T-helper 1 cell treated with Interleukin-12 subunit alpha and Interleukin-12 subunit beta and Interleukin-4 antibody, amounts not matched to agents 30 ng/mL and 1 ng/mL, for 36 hours (primary cell): ENCODE measurements at regions not wholly inside any gene's neighbourhood (a gene's known extent, or its start where the extent isn't known, plus 50 kb on each side); places are given as distances from the start of the nearest gene placed in this dataset.
"Not testable (repeated sequence)": the region's sequence is repeated elsewhere in the genome, so short reads cannot be mapped to it uniquely, and the experiment has no call there.

ENCODE experiments used
- intact Hi-C: fragments of 100-400 bp; cut with micrococcal nuclease; formaldehyde crosslinking; loops from one replicate; pipeline ENCODE4 v1.15.1; 2024

- intact Hi-C loops, result loop anchor here (1.0 kb wide), 1 partner anchor 104 kb away; no protein-coding TSS in a partner anchor
Measured at GRCh38 chr14:85934123-85934885, 404.4 kb downstream of the FLRT2 start.

- intact Hi-C loops, result no loop called here
Measured at GRCh38 chr14:85921241-85921640, 391.3 kb downstream of the FLRT2 start.

GRCh38 chr14:85917716-85918115 lies 387.8 kb downstream of the FLRT2 start:
- intact Hi-C loops, result no loop called here

DNA sequence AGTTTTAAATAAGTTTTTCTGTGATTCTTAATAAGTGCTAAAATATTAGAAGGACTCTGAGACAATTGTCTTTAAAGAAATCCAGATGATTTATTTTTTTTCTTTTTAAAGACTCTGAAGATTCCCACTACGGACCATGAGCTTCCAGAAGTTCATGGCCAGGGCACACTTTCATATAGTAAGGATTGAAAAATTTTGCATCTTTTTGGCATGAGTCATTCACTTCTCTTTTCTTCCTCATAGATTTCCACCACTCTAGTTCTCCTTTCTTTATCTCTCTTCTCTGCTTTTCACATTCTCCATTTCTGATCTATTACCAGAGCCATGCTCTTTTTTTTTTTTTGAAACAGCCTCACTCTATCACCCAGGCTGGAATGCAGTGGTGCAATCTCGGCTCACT lies 385.8 kb downstream of the FLRT2 start:
- intact Hi-C loops, result no loop called here

DNA sequence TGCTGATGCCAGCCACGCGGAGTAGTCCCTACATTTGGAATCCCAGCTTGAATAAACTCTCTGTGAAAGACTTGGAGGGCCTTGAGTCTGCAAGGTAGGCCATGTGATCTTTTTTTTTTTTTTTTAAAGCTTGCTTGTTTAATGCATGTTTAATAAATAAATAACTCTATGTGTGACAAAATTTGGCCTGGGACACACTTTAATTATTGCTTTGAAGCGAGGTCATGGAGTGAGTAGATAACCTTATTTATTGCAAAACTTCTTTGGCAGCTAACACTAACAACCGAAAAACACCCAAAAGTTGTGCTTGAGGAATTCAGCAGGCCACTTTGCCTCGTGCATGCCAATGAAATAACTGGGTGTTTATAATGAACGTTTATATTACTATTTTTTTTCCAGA lies 382.2 kb downstream of the FLRT2 start:
- intact Hi-C loops, result no loop called here

- intact Hi-C loops, result no loop called here
Measured at GRCh38 chr14:85911044-85911443, 381.1 kb downstream of the FLRT2 start.

DNA sequence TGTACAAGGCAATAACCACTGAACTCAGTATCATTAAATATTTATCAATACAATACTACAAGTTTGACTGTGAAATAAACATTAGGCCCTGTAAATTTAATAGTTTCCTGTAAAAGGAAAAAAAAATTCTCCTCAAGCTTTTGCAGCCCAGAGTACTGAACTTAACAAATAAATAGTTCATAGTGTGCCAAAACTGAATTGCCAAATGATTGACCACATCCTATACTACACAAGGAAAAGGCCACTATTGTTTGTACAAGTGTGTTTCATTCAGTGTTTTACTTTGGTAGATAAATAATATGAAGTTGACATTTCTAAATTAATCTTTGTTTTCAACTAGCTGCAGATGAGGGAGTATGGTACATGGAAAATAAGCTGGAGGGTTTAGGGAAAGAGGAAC lies 379.6 kb downstream of the FLRT2 start:
- intact Hi-C loops, result no loop called here

- intact Hi-C loops, result no loop called here
Measured at GRCh38 chr14:85907536-85907935, 377.6 kb downstream of the FLRT2 start.

GRCh38 chr14:85897808-85898207 lies 367.9 kb downstream of the FLRT2 start:
- intact Hi-C loops, result no loop called here

DNA sequence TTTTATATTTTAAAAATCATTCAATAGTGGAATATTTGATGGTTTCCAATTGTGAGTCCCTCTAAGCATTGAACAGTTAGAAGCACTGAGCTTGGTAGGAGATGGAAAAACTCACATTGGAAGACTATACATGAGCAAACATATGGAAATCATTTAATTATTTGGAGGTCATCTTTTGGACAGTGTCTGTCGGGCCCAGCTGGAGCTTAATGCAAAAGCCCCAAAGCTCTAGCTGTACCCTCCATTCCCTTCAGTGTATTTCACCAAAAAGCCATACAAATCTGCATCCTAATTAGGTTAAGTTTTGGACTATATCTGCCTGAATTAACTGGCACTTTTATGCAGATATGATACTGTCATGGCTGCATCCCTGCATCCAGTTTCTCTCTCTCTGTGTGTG lies 365.7 kb downstream of the FLRT2 start:
- intact Hi-C loops, result no loop called here

GRCh38 chr14:85892251-85892650 lies 362.3 kb downstream of the FLRT2 start:
- intact Hi-C loops, result no loop called here

DNA sequence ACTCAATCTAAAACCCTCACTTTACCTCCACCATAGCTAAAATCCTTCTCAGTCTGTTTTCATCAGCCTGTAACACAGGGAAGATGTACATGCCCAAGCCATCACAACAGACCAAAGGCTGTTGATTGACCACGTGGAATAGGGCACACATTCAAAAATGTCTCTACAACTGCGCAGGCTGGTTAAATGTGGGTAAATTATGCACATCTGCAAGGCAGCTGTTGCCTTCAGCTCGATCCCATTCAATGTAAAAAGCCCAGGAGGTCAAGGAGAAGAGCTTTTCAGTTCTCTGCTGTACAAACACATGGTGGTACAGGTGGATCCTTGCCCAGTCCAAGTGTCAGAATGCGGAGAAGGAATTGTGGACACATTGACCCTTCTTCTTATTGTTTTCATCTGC lies 354.0 kb downstream of the FLRT2 start:
- intact Hi-C loops, result no loop called here

- intact Hi-C loops, result no loop called here
Measured at GRCh38 chr14:85883101-85883500, 353.2 kb downstream of the FLRT2 start.

DNA sequence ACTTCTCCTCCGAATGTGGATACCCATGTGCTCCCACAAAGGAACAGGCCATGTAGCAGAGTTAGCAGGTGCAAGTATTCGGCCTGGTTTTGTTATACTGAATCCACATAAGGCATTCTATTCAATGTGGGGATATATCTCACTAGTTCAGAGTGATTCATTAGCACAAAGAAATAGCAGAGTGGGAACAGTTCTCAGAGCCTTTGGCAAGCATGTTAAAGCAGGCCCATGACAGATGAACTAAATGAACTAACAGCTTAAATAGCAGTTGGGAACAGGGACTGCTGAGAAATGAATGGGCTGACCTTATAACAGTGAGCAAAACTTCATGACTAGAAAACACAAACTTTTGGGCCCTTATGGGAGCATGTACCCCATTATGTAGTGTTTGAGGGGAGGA lies 352.0 kb downstream of the FLRT2 start:
- intact Hi-C loops, result no loop called here

GRCh38 chr14:85878874-85879273 lies 348.9 kb downstream of the FLRT2 start:
- intact Hi-C loops, result no loop called here

DNA sequence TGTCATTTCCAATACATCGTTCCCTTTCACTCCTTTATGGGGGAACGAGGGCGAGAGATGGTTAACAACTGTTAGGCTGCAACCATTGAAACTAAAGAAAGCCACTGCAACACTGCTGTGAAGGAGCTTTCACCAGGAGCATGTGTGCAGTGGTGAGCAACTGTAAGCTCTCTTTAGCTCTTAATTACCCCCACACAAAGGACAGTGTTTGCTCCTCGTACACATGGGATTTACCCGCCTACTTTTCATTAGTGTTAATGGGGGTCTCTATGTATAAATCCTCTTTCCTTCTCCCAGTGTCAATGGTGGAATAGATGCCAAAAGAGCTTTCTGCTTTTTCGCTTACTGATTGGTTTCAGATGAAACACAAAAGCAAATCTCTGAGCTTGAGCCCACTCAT lies 343.1 kb downstream of the FLRT2 start:
- intact Hi-C loops, result no loop called here

GRCh38 chr14:85867450-85867849 lies 337.5 kb downstream of the FLRT2 start:
- intact Hi-C loops, result loop anchor here (5.0 kb wide), 1 partner anchor 190 kb away; no protein-coding TSS in a partner anchor

DNA sequence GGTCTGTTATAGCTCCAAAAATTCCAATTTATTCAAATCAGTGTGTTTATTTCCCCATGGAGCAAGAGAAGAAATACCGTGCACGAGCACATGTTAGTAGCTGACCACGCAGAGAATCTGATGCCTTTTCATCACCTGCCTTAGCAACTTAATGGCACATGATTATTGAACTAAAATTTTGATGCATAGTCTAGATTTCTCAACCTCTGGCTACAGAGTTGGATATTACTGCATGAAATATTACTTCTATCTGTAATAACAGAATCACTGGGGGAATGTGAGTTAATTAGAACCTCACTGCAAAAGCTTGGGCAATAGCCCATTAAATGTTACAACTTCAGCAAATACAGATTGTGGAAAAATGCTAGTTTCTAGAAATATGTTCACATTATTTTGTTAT lies 335.8 kb downstream of the FLRT2 start:
- intact Hi-C loops, result loop anchor here (5.0 kb wide), 1 partner anchor 192 kb away; no protein-coding TSS in a partner anchor

- intact Hi-C loops, result no loop called here
Measured at GRCh38 chr14:85858634-85859033, 328.7 kb downstream of the FLRT2 start.

DNA sequence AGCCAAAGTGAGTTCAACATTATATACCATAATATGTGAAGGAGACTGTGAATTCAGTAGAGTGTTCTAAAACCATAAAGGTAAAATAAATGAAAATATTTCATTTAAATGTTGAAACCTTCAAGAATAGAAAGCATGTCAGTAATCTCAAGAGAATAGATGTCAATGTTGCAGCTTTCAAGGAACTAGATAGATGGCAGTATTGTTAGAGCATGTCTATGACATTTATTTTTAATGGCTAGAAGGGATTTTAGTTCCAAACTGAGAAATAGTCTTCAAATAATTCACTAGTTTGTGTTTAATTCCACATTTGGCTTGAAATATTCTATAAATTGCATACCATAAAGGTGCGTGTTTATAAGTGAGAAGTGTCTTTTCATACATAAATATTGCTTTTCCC lies 326.5 kb downstream of the FLRT2 start:
- intact Hi-C loops, result loop anchor here (2.0 kb wide), 1 partner anchor 182 kb away; no protein-coding TSS in a partner anchor

GRCh38 chr14:85853996-85854526 lies 324.1 kb downstream of the FLRT2 start:
- intact Hi-C loops, result no loop called here

GRCh38 chr14:85852906-85853305 lies 323.0 kb downstream of the FLRT2 start:
- intact Hi-C loops, result no loop called here

GRCh38 chr14:85852123-85852522 lies 322.2 kb downstream of the FLRT2 start:
- intact Hi-C loops, result not testable (repeated sequence)
